ENCODE measurements at regions not wholly inside any gene's neighbourhood (a gene's known extent, or its start where the extent isn't known, plus 50 kb on each side); places are given as distances from the start of the nearest gene placed in this dataset.

GRCh38 chr13:107234319-107235073, 666.6 kb upstream of the ARGLU1 start:
- H3K27me3 ChIP-seq (ENCODE audit: insufficient read depth, low read depth, severe bottlenecking) = no peaks in the 10 kb centered on the region
- no peak for TF ChIP-seq CTCF (IDR thresholded peaks at IDR 0.05; ENCODE audit: low read depth, low read length)
- DNase-seq = no peak
- H3K27ac ChIP-seq = no peak overlapping the region
- no peaks in the 10 kb centered on the region for H3K36me3 ChIP-seq
- no peaks in the 10 kb centered on the region for H3K9me3 ChIP-seq (ENCODE audit: severe bottlenecking)
- no peak overlapping the region for H3K4me3 ChIP-seq (ENCODE audit: low read depth, low read length)

- no peak for TF ChIP-seq CTCF (IDR thresholded peaks at IDR 0.05; ENCODE audit: low read depth, low read length)
- Histone ChIP-seq H3K4me3 (ENCODE audit: low read depth, low read length) (no peak overlapping the region), H3K36me3 (no peaks in the 10 kb centered on the region), H3K27ac (no peak overlapping the region), H3K9me3 (ENCODE audit: severe bottlenecking) (no peaks in the 10 kb centered on the region), H3K27me3 (ENCODE audit: insufficient read depth, low read depth, severe bottlenecking) (no peaks in the 10 kb centered on the region)
- no peak for DNase-seq
Measured at GRCh38 chr13:107233541-107233940, 665.6 kb upstream of the ARGLU1 start.

DNA sequence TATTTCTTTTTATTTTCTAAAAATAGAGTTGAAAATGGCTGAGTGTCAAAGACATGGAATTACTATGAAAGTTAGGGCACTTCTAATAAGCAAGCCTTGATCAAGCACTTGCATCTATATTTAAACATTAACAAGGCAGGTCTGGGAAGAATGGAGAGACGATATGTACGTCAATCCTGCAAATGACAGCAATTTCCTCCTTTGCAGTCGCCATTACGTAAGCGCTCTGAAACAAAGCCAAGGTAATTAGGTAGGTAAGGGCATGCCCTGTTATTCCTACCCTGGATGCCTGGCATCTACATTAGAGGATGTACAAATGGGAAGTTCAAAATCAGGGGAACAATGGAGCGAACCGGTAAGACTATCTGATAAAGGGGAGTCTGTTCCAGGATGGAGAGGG, 664.0 kb upstream of the ARGLU1 start:
- Histone ChIP-seq H3K27ac (no peak overlapping the region), H3K36me3 (no peaks in the 10 kb centered on the region), H3K9me3 (ENCODE audit: severe bottlenecking) (no peaks in the 10 kb centered on the region), H3K4me3 (ENCODE audit: low read depth, low read length) (no peak overlapping the region), H3K27me3 (ENCODE audit: insufficient read depth, low read depth, severe bottlenecking) (no peaks in the 10 kb centered on the region)
- TF ChIP-seq CTCF (IDR thresholded peaks at IDR 0.05; ENCODE audit: low read depth, low read length) = no peak
- no peak for DNase-seq

DNA sequence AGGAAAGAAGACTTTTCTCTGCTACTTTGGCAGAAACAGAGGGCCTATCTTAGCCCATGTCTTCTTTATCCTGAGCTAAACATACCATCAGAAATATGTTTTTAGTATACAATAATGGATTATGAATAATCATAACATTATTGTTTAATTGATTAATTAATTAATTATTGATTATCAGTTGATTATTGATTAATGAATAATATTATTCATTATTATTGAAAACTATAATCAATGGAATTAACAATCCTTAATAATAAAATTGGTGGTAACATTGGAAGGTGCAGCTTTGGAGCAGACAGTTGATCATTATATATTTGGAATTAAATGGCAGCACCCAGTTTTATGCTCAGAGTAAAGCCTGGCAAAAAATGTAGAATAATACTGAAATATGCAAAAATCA, 655.9 kb upstream of the ARGLU1 start:
- TF ChIP-seq CTCF (IDR thresholded peaks at IDR 0.05; ENCODE audit: low read depth, low read length) = no peak
- H3K9me3 ChIP-seq (ENCODE audit: severe bottlenecking) = no peaks in the 10 kb centered on the region
- no peak overlapping the region for H3K27ac ChIP-seq
- H3K27me3 ChIP-seq (ENCODE audit: insufficient read depth, low read depth, severe bottlenecking) = peaks cover 4% of the 10 kb centered on the region
- no peak overlapping the region for H3K4me3 ChIP-seq (ENCODE audit: low read depth, low read length)
- no peaks in the 10 kb centered on the region for H3K36me3 ChIP-seq
- DNase-seq = no peak

GRCh38 chr13:107222597-107222996, 654.7 kb upstream of the ARGLU1 start:
- peaks cover 4% of the 10 kb centered on the region for H3K27me3 ChIP-seq (ENCODE audit: insufficient read depth, low read depth, severe bottlenecking)
- H3K27ac ChIP-seq = no peak overlapping the region
- DNase-seq = no peak

More at GRCh38 chr13:107222597-107222996, 654.7 kb upstream of the ARGLU1 start:
- no peak for TF ChIP-seq CTCF (IDR thresholded peaks at IDR 0.05; ENCODE audit: low read depth, low read length)
- no peaks in the 10 kb centered on the region for H3K9me3 ChIP-seq (ENCODE audit: severe bottlenecking)
- no peaks in the 10 kb centered on the region for H3K36me3 ChIP-seq
- H3K4me3 ChIP-seq (ENCODE audit: low read depth, low read length) = no peak overlapping the region

Measured in WERI-Rb-1 (cell line).